Endodermal cell (in vitro differentiated cells): ENCODE measurements at regions not wholly inside any gene's neighbourhood (a gene's known extent, or its start where the extent isn't known, plus 50 kb on each side); places are given as distances from the start of the nearest gene placed in this dataset.

ENCODE experiments used
- DNase-seq: peaks from one replicate; pipeline ENCODE4 v3.0.0-alpha.2; 2017
- H3K27ac ChIP-seq: 2 replicates; pipeline ENCODE4 v1.5.1; 2013; ENCODE audit warnings: mild to moderate bottlenecking, low read depth, low read length, moderate library complexity
- H3K27me3 ChIP-seq: 2 replicates; pipeline ENCODE4 v1.6.1; 2013; ENCODE audit warnings: mild to moderate bottlenecking, low read length, moderate library complexity; ENCODE audit not compliant: insufficient read depth, control insufficient read depth, poor library complexity, severe bottlenecking
- H3K36me3 ChIP-seq: 2 replicates; pipeline ENCODE4 v1.7.0; 2013; ENCODE audit warnings: mild to moderate bottlenecking, low read length, moderate library complexity; ENCODE audit not compliant: control insufficient read depth, insufficient read depth
- H3K4me1 ChIP-seq: one replicate; pipeline ENCODE4 v1.7.0; 2013; ENCODE audit warnings: low read length; ENCODE audit not compliant: control insufficient read depth, insufficient read depth
- H3K4me3 ChIP-seq: 2 replicates; pipeline ENCODE4 v1.5.1; 2013; ENCODE audit warnings: mild to moderate bottlenecking, low read length, moderate library complexity
- H3K9ac ChIP-seq: 2 replicates; pipeline ENCODE4 v1.6.1; 2013; ENCODE audit warnings: mild to moderate bottlenecking, low read length, moderate library complexity; ENCODE audit not compliant: poor library complexity, severe bottlenecking; ENCODE audit errors: extremely low read depth
- H3K9me3 ChIP-seq: 2 replicates; pipeline ENCODE4 v1.6.1; 2013; ENCODE audit warnings: mild to moderate bottlenecking, low read length, moderate library complexity; ENCODE audit not compliant: control insufficient read depth
- H3K27ac Mint-ChIP-seq: 2 replicates; pipeline ENCODE4 v1.8.0; 2020; ENCODE audit warnings: mixed read lengths
- H3K27me3 Mint-ChIP-seq: 2 replicates; pipeline ENCODE4 v1.8.0; 2021; ENCODE audit warnings: mild to moderate bottlenecking, mixed read lengths; ENCODE audit not compliant: insufficient read depth
- H3K36me3 Mint-ChIP-seq: 2 replicates; pipeline ENCODE4 v1.8.0; 2020; ENCODE audit warnings: low read depth, mixed read lengths
- H3K4me1 Mint-ChIP-seq: 2 replicates; pipeline ENCODE4 v1.8.0; 2020; ENCODE audit warnings: mixed read lengths
- H3K4me3 Mint-ChIP-seq: 2 replicates; pipeline ENCODE4 v1.8.0; 2020; ENCODE audit warnings: mild to moderate bottlenecking, moderate library complexity, mixed read lengths
- H3K9me3 Mint-ChIP-seq: 2 replicates; pipeline ENCODE4 v1.8.0; 2020; ENCODE audit warnings: mild to moderate bottlenecking, mixed read lengths
- CTCF ChIP-seq: fragments of 200-600 bp; sonication (generic); conservative IDR thresholded peaks from 2 replicates; pipeline ENCODE4 v1.5.0; 2021; ENCODE audit warnings: antibody characterized with exemption, mild to moderate bottlenecking
- WGBS, 2 experiments: methylation state at CpG; one replicate each; pipeline versions ENCODE4 v1.1.5 to v1.1.7; 2013; ENCODE audit warnings: missing lambda C conversion rate in 2 of 2, mixed read lengths in 1 of 2; ENCODE audit not compliant: insufficient coverage in 1 of 2, insufficient read length in 1 of 2; 5-methylcytosine and 5-hydroxymethylcytosine counted together

GRCh38 chr17:51454456-51454978 lies 194.2 kb downstream of the UTP18 start:
- peaks cover 10% of the 10 kb centered on the region for H3K4me1 Mint-ChIP-seq
- no peaks in the 10 kb centered on the region for H3K36me3 Mint-ChIP-seq
- Histone ChIP-seq H3K4me1 (no peaks in the 10 kb centered on the region), H3K4me3 (no peak overlapping the region), H3K27ac (no peak overlapping the region), H3K36me3 (no peaks in the 10 kb centered on the region), H3K9me3 (no peaks in the 10 kb centered on the region), H3K9ac (no peak overlapping the region), H3K27me3 (no peaks in the 10 kb centered on the region)
- TF ChIP-seq CTCF: no peak
- peaks cover 15% of the 10 kb centered on the region for H3K27me3 Mint-ChIP-seq
- H3K4me3 Mint-ChIP-seq: no peak overlapping the region
- H3K27ac Mint-ChIP-seq: no peak overlapping the region
- H3K9me3 Mint-ChIP-seq: no peaks in the 10 kb centered on the region
- 100% methylated on average over 1 of the region's 1 CpG; no CpG with 5 or more reads in 1 of the 2 experiments for whole genome bisulfite sequencing, 2 experiments
- no peak for DNase-seq

GRCh38 chr17:51455211-51455610 lies 194.9 kb downstream of the UTP18 start:
- H3K4me3 ChIP-seq: no peak overlapping the region
- H3K9ac ChIP-seq: no peak overlapping the region
- H3K27me3 ChIP-seq: no peaks in the 10 kb centered on the region
- H3K27ac Mint-ChIP-seq: no peak overlapping the region
- H3K4me3 Mint-ChIP-seq: no peak overlapping the region
- H3K27ac ChIP-seq: no peak overlapping the region
- DNase-seq: no peak
- no peaks in the 10 kb centered on the region for H3K36me3 ChIP-seq
- peaks cover 9% of the 10 kb centered on the region for H3K27me3 Mint-ChIP-seq
- no peaks in the 10 kb centered on the region for H3K36me3 Mint-ChIP-seq
- peaks cover 10% of the 10 kb centered on the region for H3K4me1 Mint-ChIP-seq
- no peaks in the 10 kb centered on the region for H3K9me3 ChIP-seq
- no peaks in the 10 kb centered on the region for H3K9me3 Mint-ChIP-seq
- TF ChIP-seq CTCF: no peak
- no peaks in the 10 kb centered on the region for H3K4me1 ChIP-seq

GRCh38 chr17:51455931-51456330 lies 195.6 kb downstream of the UTP18 start:
- Mint-ChIP-seq H3K36me3 (no peaks in the 10 kb centered on the region), H3K9me3 (no peaks in the 10 kb centered on the region), H3K27me3 (peaks cover 9% of the 10 kb centered on the region), H3K4me1 (peaks cover 14% of the 10 kb centered on the region), H3K4me3 (no peak overlapping the region), H3K27ac (no peak overlapping the region)
- Histone ChIP-seq H3K27ac (no peak overlapping the region), H3K4me3 (no peak overlapping the region), H3K9me3 (no peaks in the 10 kb centered on the region), H3K9ac (no peak overlapping the region), H3K36me3 (no peaks in the 10 kb centered on the region), H3K4me1 (no peaks in the 10 kb centered on the region), H3K27me3 (no peaks in the 10 kb centered on the region)
- TF ChIP-seq CTCF: no peak
- DNase-seq: no peak
- 90 to 100% methylated on average over 2 to 4 of the region's 4 CpGs for WGBS, 2 experiments
